MM.1S (cell line): ENCODE measurements at regions not wholly inside any gene's neighbourhood (a gene's known extent, or its start where the extent isn't known, plus 50 kb on each side); places are given as distances from the start of the nearest gene placed in this dataset.

ENCODE experiments used
- EZH2phosphoT487 ChIP-seq: fragments of 300-600 bp; sonication (generic); IDR thresholded peaks from 2 replicates; pipeline ENCODE4 v1.6.1; 2018; ENCODE audit warnings: antibody characterized with exemption, low read length
- TF ChIP-seq, protein P1 (sequence below): fragments of 300-600 bp; sonication (generic); IDR thresholded peaks from 2 replicates; pipeline ENCODE4 v1.5.1; 2016; ENCODE audit warnings: antibody characterized with exemption, low read length, mixed read lengths

DNA sequence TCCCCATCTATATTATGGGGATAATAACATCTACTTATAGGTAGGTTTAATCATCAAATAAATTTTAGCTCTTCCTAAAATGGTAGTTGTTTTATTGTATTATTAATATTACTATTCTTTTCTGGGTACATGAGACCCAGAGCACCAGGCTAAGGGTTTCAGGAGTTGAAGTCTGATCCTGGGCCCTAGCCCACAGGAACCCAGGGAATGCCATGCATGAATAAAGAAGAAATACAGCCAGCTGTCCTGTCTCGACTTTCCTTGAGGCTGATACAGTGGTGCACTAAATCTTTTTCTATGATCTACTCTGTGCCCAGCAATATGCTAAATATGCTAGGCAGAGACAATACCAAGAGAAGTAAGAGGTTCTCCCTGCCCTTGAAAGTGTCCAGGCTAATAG lies 72.1 kb upstream of the ATP2C1 start:
- TF ChIP-seq, protein P1, sequence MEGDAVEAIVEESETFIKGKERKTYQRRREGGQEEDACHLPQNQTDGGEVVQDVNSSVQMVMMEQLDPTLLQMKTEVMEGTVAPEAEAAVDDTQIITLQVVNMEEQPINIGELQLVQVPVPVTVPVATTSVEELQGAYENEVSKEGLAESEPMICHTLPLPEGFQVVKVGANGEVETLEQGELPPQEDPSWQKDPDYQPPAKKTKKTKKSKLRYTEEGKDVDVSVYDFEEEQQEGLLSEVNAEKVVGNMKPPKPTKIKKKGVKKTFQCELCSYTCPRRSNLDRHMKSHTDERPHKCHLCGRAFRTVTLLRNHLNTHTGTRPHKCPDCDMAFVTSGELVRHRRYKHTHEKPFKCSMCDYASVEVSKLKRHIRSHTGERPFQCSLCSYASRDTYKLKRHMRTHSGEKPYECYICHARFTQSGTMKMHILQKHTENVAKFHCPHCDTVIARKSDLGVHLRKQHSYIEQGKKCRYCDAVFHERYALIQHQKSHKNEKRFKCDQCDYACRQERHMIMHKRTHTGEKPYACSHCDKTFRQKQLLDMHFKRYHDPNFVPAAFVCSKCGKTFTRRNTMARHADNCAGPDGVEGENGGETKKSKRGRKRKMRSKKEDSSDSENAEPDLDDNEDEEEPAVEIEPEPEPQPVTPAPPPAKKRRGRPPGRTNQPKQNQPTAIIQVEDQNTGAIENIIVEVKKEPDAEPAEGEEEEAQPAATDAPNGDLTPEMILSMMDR: no peak
- TF ChIP-seq EZH2phosphoT487: no peak
